ENCODE measurements at regions not wholly inside any gene's neighbourhood (a gene's known extent, or its start where the extent isn't known, plus 50 kb on each side); places are given as distances from the start of the nearest gene placed in this dataset.

DNA sequence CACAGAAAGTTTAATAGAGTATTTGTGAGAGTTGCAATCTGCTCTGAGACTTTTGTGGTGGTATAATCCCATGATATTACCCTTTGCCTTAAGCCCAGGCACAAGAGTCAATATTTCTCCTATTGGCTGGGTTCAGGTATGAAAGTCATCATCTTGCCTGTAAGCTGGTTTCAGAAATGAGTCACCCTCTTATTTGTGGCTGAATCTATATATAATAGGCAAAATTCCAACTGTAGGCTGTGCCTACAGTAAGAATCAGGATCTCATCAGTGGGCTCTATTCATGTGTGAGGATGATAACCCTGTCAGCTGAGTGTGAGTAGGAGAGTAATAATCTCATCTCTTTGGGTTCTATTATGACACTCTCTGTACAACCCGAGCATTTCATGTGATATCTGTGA is 2103.1 kb downstream of the TP53TG3F start:
- TF ChIP-seq, protein P1, sequence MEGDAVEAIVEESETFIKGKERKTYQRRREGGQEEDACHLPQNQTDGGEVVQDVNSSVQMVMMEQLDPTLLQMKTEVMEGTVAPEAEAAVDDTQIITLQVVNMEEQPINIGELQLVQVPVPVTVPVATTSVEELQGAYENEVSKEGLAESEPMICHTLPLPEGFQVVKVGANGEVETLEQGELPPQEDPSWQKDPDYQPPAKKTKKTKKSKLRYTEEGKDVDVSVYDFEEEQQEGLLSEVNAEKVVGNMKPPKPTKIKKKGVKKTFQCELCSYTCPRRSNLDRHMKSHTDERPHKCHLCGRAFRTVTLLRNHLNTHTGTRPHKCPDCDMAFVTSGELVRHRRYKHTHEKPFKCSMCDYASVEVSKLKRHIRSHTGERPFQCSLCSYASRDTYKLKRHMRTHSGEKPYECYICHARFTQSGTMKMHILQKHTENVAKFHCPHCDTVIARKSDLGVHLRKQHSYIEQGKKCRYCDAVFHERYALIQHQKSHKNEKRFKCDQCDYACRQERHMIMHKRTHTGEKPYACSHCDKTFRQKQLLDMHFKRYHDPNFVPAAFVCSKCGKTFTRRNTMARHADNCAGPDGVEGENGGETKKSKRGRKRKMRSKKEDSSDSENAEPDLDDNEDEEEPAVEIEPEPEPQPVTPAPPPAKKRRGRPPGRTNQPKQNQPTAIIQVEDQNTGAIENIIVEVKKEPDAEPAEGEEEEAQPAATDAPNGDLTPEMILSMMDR (optimal IDR thresholded peaks at IDR 0.05 in 1 of 3, IDR thresholded peaks at IDR 0.05 in 1 of 3, conservative IDR thresholded peaks at IDR 0.05 in 1 of 3; ENCODE audit: extremely low read depth in 1 of 3, insufficient read depth in 2 of 3, low read length in 3 of 3): no peak
- no peak for TF ChIP-seq EZH2 (IDR thresholded peaks at IDR 0.05; ENCODE audit: low read length)

All from keratinocyte (primary cell).